ENCODE measurements at regions not wholly inside any gene's neighbourhood (a gene's known extent, or its start where the extent isn't known, plus 50 kb on each side); places are given as distances from the start of the nearest gene placed in this dataset.

DNA sequence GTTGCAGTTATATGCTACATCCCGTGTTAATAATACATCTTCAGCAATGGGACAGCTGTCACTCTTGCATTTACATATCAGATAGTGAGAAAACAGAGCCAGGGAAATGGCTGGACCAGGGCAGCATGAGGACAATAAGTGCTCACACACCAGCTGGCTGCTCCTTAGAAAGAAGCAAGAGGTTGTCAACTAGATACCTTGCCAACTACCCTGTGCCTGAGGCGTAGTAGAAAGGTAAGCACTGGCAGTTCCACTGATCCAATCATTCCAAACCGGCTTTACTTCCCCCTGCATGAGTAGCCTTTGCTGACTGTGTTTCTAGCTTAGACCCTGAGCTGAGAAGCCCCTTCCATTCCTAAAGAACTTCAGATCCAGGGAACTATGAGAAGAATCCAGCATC, 52.2 kb upstream of the FGF13 start:
- TF ChIP-seq POLR2A (IDR thresholded peaks at IDR 0.05), result no peak
- TF ChIP-seq, protein P1, sequence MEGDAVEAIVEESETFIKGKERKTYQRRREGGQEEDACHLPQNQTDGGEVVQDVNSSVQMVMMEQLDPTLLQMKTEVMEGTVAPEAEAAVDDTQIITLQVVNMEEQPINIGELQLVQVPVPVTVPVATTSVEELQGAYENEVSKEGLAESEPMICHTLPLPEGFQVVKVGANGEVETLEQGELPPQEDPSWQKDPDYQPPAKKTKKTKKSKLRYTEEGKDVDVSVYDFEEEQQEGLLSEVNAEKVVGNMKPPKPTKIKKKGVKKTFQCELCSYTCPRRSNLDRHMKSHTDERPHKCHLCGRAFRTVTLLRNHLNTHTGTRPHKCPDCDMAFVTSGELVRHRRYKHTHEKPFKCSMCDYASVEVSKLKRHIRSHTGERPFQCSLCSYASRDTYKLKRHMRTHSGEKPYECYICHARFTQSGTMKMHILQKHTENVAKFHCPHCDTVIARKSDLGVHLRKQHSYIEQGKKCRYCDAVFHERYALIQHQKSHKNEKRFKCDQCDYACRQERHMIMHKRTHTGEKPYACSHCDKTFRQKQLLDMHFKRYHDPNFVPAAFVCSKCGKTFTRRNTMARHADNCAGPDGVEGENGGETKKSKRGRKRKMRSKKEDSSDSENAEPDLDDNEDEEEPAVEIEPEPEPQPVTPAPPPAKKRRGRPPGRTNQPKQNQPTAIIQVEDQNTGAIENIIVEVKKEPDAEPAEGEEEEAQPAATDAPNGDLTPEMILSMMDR (IDR thresholded peaks at IDR 0.05), result no peak
